GM12873 (cell line): ENCODE measurements at regions not wholly inside any gene's neighbourhood (a gene's known extent, or its start where the extent isn't known, plus 50 kb on each side); places are given as distances from the start of the nearest gene placed in this dataset.

Experiments
- TF ChIP-seq, protein P1 (sequence below): IDR thresholded peaks from 2 replicates; pipeline ENCODE4 v1.5.1; 2012; ENCODE audit warnings: low read depth, mild to moderate bottlenecking, moderate library complexity, low read length, control low read depth; ENCODE audit not compliant: insufficient read depth; ENCODE audit errors: missing control alignments

DNA sequence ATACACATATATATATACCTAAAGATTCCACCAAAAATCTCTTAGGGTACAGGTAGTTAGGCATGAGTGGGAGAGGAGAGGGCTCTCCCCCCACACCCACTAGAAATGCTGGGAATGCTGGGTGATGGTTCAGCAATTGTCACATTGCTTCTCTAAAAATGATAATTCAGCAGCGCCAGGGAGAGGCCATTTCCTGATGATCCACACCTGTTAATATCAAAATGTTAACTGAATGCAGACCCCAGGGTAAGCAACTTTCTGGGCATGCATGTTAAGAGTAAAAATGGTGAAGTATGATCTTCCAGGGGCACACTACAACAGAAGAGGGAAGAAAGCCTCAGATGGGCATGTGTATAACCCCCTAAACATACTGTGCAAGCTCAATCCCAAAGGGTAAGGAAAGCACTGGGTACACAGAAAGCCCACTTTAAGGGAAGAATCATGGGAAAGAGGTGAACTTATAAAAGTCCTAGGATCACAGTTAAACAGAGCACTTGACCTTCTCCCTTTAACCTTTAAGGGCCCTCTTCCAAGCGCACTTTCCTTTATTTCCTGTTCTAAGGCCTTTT is 67.6 kb upstream of the GNAZ start:
- TF ChIP-seq, protein P1, sequence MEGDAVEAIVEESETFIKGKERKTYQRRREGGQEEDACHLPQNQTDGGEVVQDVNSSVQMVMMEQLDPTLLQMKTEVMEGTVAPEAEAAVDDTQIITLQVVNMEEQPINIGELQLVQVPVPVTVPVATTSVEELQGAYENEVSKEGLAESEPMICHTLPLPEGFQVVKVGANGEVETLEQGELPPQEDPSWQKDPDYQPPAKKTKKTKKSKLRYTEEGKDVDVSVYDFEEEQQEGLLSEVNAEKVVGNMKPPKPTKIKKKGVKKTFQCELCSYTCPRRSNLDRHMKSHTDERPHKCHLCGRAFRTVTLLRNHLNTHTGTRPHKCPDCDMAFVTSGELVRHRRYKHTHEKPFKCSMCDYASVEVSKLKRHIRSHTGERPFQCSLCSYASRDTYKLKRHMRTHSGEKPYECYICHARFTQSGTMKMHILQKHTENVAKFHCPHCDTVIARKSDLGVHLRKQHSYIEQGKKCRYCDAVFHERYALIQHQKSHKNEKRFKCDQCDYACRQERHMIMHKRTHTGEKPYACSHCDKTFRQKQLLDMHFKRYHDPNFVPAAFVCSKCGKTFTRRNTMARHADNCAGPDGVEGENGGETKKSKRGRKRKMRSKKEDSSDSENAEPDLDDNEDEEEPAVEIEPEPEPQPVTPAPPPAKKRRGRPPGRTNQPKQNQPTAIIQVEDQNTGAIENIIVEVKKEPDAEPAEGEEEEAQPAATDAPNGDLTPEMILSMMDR, result no peak

DNA sequence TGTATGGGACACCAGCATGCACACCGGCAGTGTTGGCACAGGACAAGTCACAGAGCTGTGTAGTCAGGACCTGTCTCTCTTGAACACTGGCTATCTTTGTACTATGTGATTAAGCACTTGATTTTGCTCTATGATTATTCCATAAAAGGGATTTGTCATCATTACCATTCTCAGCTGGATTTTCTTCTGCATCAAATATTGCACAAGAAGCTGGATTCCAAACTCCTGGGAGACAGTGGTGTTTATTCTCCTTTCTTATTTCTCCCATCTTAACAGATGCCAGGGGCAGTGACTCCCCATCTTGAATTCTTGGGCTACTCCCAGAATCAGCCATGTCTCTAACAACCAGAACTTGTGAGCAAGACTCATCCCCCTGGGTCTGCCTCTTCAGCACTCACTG is 62.5 kb upstream of the GNAZ start:
- TF ChIP-seq, protein P1, result no peak

DNA sequence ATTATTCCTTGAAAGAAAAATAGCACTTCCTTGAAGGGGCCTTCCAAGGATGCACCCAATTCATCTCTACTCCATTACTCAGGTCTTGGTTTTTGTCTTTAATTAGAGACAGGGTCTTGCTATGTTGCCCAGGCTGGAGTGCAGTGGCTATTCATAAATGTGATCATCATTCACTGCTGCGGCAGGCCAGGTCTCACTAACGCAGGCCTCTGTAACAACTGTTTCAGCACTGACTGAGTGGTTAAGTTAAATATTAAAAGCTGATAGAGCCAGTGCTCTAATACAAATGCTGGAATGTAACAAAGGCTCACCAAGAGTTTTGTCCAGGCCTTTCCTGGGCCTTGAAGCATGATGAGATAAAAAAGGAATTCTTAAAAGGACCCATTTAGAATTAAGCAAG is 61.4 kb upstream of the GNAZ start:
- TF ChIP-seq, protein P1, result no peak
